NCI-H524 treated with DMSO at 0.1 percent for 48 hours (cell line): ENCODE measurements at regions not wholly inside any gene's neighbourhood (a gene's known extent, or its start where the extent isn't known, plus 50 kb on each side); places are given as distances from the start of the nearest gene placed in this dataset.

Source experiments
- DNase-seq: peaks from one replicate; lab custom pipeline; 2025; lab: John Stamatoyannopoulos, UW

GRCh38 chr18:59963229-59963628 lies 63.4 kb downstream of the PMAIP1 start:
- DNase-seq: no peak

- DNase-seq: no peak
Measured at GRCh38 chr18:59961070-59961469, 61.3 kb downstream of the PMAIP1 start.

GRCh38 chr18:59960272-59960671 lies 60.5 kb downstream of the PMAIP1 start:
- no peak for DNase-seq

- no peak for DNase-seq
Measured at GRCh38 chr18:59959606-59960005, 59.8 kb downstream of the PMAIP1 start.

GRCh38 chr18:59959073-59959472 lies 59.3 kb downstream of the PMAIP1 start:
- DNase-seq: no peak

GRCh38 chr18:59957957-59958356 lies 58.2 kb downstream of the PMAIP1 start:
- peak; percentile 83 for DNase-seq

GRCh38 chr18:59954755-59955156 lies 55.0 kb downstream of the PMAIP1 start:
- no peak for DNase-seq

- DNase-seq: no peak
Measured at GRCh38 chr18:59954241-59954640, 54.4 kb downstream of the PMAIP1 start.
